CD4-positive, alpha-beta T cell (primary cell): ENCODE measurements at regions not wholly inside any gene's neighbourhood (a gene's known extent, or its start where the extent isn't known, plus 50 kb on each side); places are given as distances from the start of the nearest gene placed in this dataset.

Experiments used
- ATAC-seq: fragments of 200-7000 bp; cut with Tn5 transposase; one replicate; pipeline ENCODE4 v1.10.0; 2022; ENCODE audit warnings: mild to moderate bottlenecking; ENCODE audit not compliant: poor library complexity
- CTCF ChIA-PET: fragments of 350-600 bp; sonication (Branson Sonifier 250); formaldehyde crosslinking; loops from one replicate; lab custom pipeline; 2021; ENCODE audit warnings: antibody characterized with exemption, inconsistent platforms; lab: Charles Lee
- POLR2A ChIA-PET: fragments of 350-600 bp; sonication (Branson Sonifier 250); formaldehyde crosslinking; loops from one replicate; lab custom pipeline; 2021; ENCODE audit warnings: antibody characterized with exemption, inconsistent platforms; lab: Charles Lee
- DNase-seq, 14 experiments: peaks; one replicate each; pipeline ENCODE4 v3.0.0-alpha.2; 2013 to 2020; ENCODE audit warnings: mixed read lengths in 2 of 14
- H3K27ac ChIP-seq, 2 donors: one replicate each; pipeline versions ENCODE4 v1.5.1 to v1.7.0; 2013; ENCODE audit warnings: low read length in 2 of 2, low read depth in 1 of 2, mild to moderate bottlenecking in 1 of 2
- H3K27me3 ChIP-seq, 2 experiments: 1 replicate in 1 of 2; 2 replicates in 1 of 2; pipeline versions ENCODE4 v1.6.1 to v1.7.0; 2013; ENCODE audit warnings: low read length in 2 of 2, control low read depth in 1 of 2, mild to moderate bottlenecking in 1 of 2, moderate library complexity in 1 of 2; ENCODE audit not compliant: insufficient read depth in 2 of 2, control insufficient read depth in 1 of 2
- H3K36me3 ChIP-seq: one replicate; pipeline ENCODE4 v1.6.1; 2013; ENCODE audit warnings: low read length, control low read depth; ENCODE audit not compliant: insufficient read depth
- H3K4me1 ChIP-seq: one replicate; pipeline ENCODE4 v1.6.1; 2013; ENCODE audit warnings: low read length, control low read depth; ENCODE audit not compliant: insufficient read depth
- H3K4me3 ChIP-seq: one replicate; pipeline ENCODE4 v1.5.1; 2013; ENCODE audit warnings: mild to moderate bottlenecking, low read length, moderate library complexity
- H3K9me3 ChIP-seq, 2 experiments: 1 replicate in 1 of 2; 2 replicates in 1 of 2; pipeline versions ENCODE4 v1.6.1 to v1.7.0; 2013; ENCODE audit warnings: low read length in 2 of 2, mild to moderate bottlenecking in 2 of 2, control low read depth in 1 of 2, moderate library complexity in 1 of 2; ENCODE audit not compliant: control insufficient read depth in 1 of 2, insufficient read depth in 1 of 2
- H3K27ac Mint-ChIP-seq: one replicate; pipeline ENCODE4 v1.8.0; 2020; ENCODE audit warnings: mixed read lengths
- H3K27me3 Mint-ChIP-seq: one replicate; pipeline ENCODE4 v1.8.0; 2021; ENCODE audit warnings: mixed read lengths
- H3K36me3 Mint-ChIP-seq: one replicate; pipeline ENCODE4 v1.8.0; 2021; ENCODE audit warnings: low read depth, mixed read lengths
- H3K4me1 Mint-ChIP-seq: one replicate; pipeline ENCODE4 v1.8.0; 2021; ENCODE audit warnings: low read depth, mixed read lengths
- H3K4me3 Mint-ChIP-seq: one replicate; pipeline ENCODE4 v1.8.0; 2020; ENCODE audit warnings: mild to moderate bottlenecking, mixed read lengths
- H3K9me3 Mint-ChIP-seq: one replicate; pipeline ENCODE4 v1.8.0; 2020; ENCODE audit warnings: mixed read lengths
- CTCF ChIP-seq: fragments of 200-600 bp; IDR thresholded peaks from one replicate; pipeline ENCODE4 v1.8.0; 2022; ENCODE audit warnings: antibody characterized with exemption, mild to moderate bottlenecking
- intact Hi-C, 2 experiments: fragments of 100-400 bp; cut with DNase I in 1 of 2; cut with micrococcal nuclease in 1 of 2; formaldehyde crosslinking; loops; one replicate each; pipeline versions ENCODE4 v1.15.1 to v1.9.0; 2023 to 2025; cut with DNase I, micrococcal nuclease

DNA sequence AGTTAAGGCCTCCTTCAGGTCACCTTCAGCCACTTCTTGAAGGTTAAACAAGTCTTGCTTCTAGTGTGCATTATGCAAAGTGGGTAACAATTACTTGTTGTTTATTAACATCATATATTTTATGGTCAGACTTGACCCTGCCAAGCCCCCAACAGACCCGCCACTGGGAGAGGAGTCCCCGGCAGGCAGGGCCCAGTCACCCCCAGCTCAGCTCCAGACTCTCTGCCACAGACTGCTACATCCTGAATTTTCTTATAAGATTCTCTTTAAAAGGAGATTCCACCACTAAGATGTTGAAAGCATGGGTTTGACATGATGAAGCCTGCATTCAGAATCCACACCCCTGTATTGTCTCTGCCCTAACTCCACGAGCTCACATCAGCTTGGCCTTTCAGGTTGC lies 174.3 kb upstream of the ARL4C start:
- ATAC-seq = no peak
- Histone ChIP-seq H3K4me3 (no peak overlapping the region), H3K4me1 (no peaks in the 10 kb centered on the region), H3K36me3 (no peaks in the 10 kb centered on the region), H3K27me3 (peaks cover 0 to 5% of the 10 kb centered on the region in 2 experiments), H3K9me3 (no peaks in the 10 kb centered on the region), H3K27ac (no peak overlapping the region)
- no peak for DNase-seq
- Mint-ChIP-seq H3K4me1 (no peaks in the 10 kb centered on the region), H3K27me3 (peaks cover 33% of the 10 kb centered on the region), H3K9me3 (no peaks in the 10 kb centered on the region), H3K27ac (no peak overlapping the region), H3K36me3 (no peaks in the 10 kb centered on the region), H3K4me3 (no peak overlapping the region)
- no peak for TF ChIP-seq CTCF
- CTCF ChIA-PET = no interaction called here
- POLR2A ChIA-PET = no interaction called here
- intact Hi-C loops = no loop called here

GRCh38 chr2:234670806-234671205 lies 173.9 kb upstream of the ARL4C start:
- Mint-ChIP-seq H3K4me1 (no peaks in the 10 kb centered on the region), H3K27ac (no peak overlapping the region), H3K4me3 (no peak overlapping the region), H3K36me3 (no peaks in the 10 kb centered on the region), H3K9me3 (no peaks in the 10 kb centered on the region), H3K27me3 (peaks cover 33% of the 10 kb centered on the region)
- ChIA-PET POLR2A (no interaction called here), CTCF (no interaction called here)
- DNase-seq (no peak), ATAC-seq (no peak)
- Histone ChIP-seq H3K4me3 (no peak overlapping the region), H3K36me3 (no peaks in the 10 kb centered on the region), H3K27me3 (peaks cover 0 to 5% of the 10 kb centered on the region in 2 experiments), H3K27ac (no peak overlapping the region), H3K4me1 (no peaks in the 10 kb centered on the region), H3K9me3 (no peaks in the 10 kb centered on the region)
- intact Hi-C loops = no loop called here
- no peak for TF ChIP-seq CTCF

DNA sequence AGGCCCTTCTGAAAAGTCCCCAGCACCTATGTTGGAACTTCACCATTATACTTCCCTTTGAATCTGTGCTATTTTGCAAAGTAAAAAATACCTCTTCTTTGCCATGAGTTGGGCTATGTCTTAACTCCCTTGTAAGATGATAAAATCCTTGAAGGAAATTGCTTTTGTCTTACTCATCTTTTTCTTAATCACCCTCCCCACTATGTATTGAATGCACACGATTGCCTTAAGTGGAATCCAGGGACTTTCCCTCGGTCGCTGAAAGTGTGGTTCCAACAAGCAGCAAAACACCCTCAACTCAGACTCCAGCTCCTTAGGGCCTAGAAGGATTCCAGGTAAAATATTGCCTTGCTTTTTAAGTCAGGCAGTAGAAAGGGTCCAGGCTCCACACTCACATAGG lies 173.2 kb upstream of the ARL4C start:
- no peak overlapping the region for H3K4me3 Mint-ChIP-seq
- TF ChIP-seq CTCF = no peak
- no peak overlapping the region for H3K27ac Mint-ChIP-seq
- H3K27ac ChIP-seq = no peak overlapping the region
- intact Hi-C loops = no loop called here
- H3K4me3 ChIP-seq = no peak overlapping the region
- peaks cover 0 to 5% of the 10 kb centered on the region in 2 experiments for H3K27me3 ChIP-seq
- H3K9me3 Mint-ChIP-seq = no peaks in the 10 kb centered on the region
- H3K4me1 Mint-ChIP-seq = no peaks in the 10 kb centered on the region
- ChIA-PET CTCF (no interaction called here), POLR2A (no interaction called here)
- H3K9me3 ChIP-seq = no peaks in the 10 kb centered on the region
- no peaks in the 10 kb centered on the region for H3K36me3 ChIP-seq
- no peaks in the 10 kb centered on the region for H3K4me1 ChIP-seq
- DNase-seq (no peak), ATAC-seq (no peak)
- peaks cover 33% of the 10 kb centered on the region for H3K27me3 Mint-ChIP-seq
- no peaks in the 10 kb centered on the region for H3K36me3 Mint-ChIP-seq
